Endothelial cell of umbilical vein (primary cell): ENCODE measurements at regions not wholly inside any gene's neighbourhood (a gene's known extent, or its start where the extent isn't known, plus 50 kb on each side); places are given as distances from the start of the nearest gene placed in this dataset.

Experiments used
- BruUV-seq: library from RNA; stranded (reverse); fragments of 400-500 nt; replicated peaks from 2 replicates; lab custom pipeline; 2021; lab: Mats Ljungman, UMichigan
- CTCF ChIA-PET: fragments of 300-600, 350-600 bp; sonication (Branson Sonifier 250); formaldehyde crosslinking; loops from one replicate; lab custom pipeline; 2021; ENCODE audit warnings: antibody characterized with exemption, inconsistent platforms; lab: Charles Lee
- POLR2A ChIA-PET: fragments of 300-600, 350-600 bp; sonication (Branson Sonifier 250); formaldehyde crosslinking; loops from one replicate; lab custom pipeline; 2021; ENCODE audit warnings: antibody characterized with exemption, inconsistent platforms; lab: Charles Lee
- DNase-seq: peaks from one replicate; pipeline ENCODE4 v3.0.0-alpha.2; 2011; ENCODE audit warnings: low read depth, low spot score
- FAIRE-seq: peaks from 2 replicates; lab custom pipeline; 2011; peaks lifted over from hg19 to GRCh38; lab: Jason Lieb, UNC
- H2AFZ ChIP-seq: 2 replicates; pipeline ENCODE4 v1.6.0; 2012; ENCODE audit warnings: low read depth, low read length, control low read depth, inconsistent platforms
- H3K27ac ChIP-seq: 2 replicates; pipeline ENCODE4 v1.5.1; 2011; ENCODE audit warnings: low read depth, mild to moderate bottlenecking, control low read depth, low read length, moderate library complexity; ENCODE audit not compliant: insufficient read depth
- H3K27me3 ChIP-seq, 2 experiments: 2 replicates each; pipeline versions ENCODE4 v1.6.0 to v1.6.1; 2011; ENCODE audit warnings: low read length in 2 of 2, mixed read lengths in 1 of 2; ENCODE audit not compliant: control insufficient read depth in 2 of 2, insufficient read depth in 2 of 2
- H3K36me3 ChIP-seq, 2 experiments: 2 replicates in 1 of 2; 3 replicates in 1 of 2; pipeline ENCODE4 v1.5.1; 2011; ENCODE audit warnings: low read length in 2 of 2, mild to moderate bottlenecking in 1 of 2, moderate library complexity in 1 of 2; ENCODE audit not compliant: control insufficient read depth in 2 of 2, insufficient read depth in 2 of 2; ENCODE audit errors: extremely low read depth in 1 of 2
- H3K4me1 ChIP-seq: 3 replicates; pipeline ENCODE4 v1.5.1; 2011; ENCODE audit warnings: mild to moderate bottlenecking, low read length; ENCODE audit not compliant: control insufficient read depth, insufficient read depth; ENCODE audit errors: extremely low read depth
- H3K4me2 ChIP-seq: 2 replicates; pipeline ENCODE4 v1.6.1; 2011; ENCODE audit warnings: low read length, control low read depth, mixed read lengths; ENCODE audit not compliant: insufficient read depth
- H3K4me3 ChIP-seq, 3 experiments: fragments of 200-600 bp in 1 of 3; sonication (generic), shearing (Covaris generic) in 1 of 3; replicated peaks in 1 of 3; 2 replicates each; pipeline ENCODE4 v1.5.1; 2011 to 2016; ENCODE audit warnings: control low read depth in 3 of 3, low read length in 3 of 3, mild to moderate bottlenecking in 2 of 3, inconsistent platforms in 1 of 3, low read depth in 1 of 3, moderate library complexity in 1 of 3; ENCODE audit not compliant: insufficient read depth in 1 of 3
- H3K79me2 ChIP-seq: 2 replicates; pipeline ENCODE4 v1.6.0; 2012; ENCODE audit warnings: low read length, inconsistent platforms; ENCODE audit not compliant: control insufficient read depth, insufficient read depth
- H3K9ac ChIP-seq: replicated peaks from 2 replicates; pipeline ENCODE3; 2011; ENCODE audit warnings: low read length, control low read depth; ENCODE audit not compliant: insufficient read depth; ENCODE audit errors: extremely low read depth
- H3K9me1 ChIP-seq: replicated peaks from 3 replicates; pipeline ENCODE4 v1.6.0; 2011; ENCODE audit warnings: mild to moderate bottlenecking, low read length; ENCODE audit not compliant: control insufficient read depth, insufficient read depth; ENCODE audit errors: extremely low read depth
- H3K9me3 ChIP-seq: replicated peaks from 2 replicates; pipeline ENCODE4 v1.5.1; 2012; ENCODE audit warnings: low read length, inconsistent platforms; ENCODE audit not compliant: control insufficient read depth, insufficient read depth
- H4K20me1 ChIP-seq: replicated peaks from 2 replicates; pipeline ENCODE3; 2011; ENCODE audit warnings: mild to moderate bottlenecking, low read length; ENCODE audit not compliant: control insufficient read depth, insufficient read depth; ENCODE audit errors: extremely low read depth
- EZH2 ChIP-seq: IDR thresholded peaks from 2 replicates; pipeline ENCODE4 v1.6.1; 2012; ENCODE audit warnings: borderline replicate concordance, low read depth, mild to moderate bottlenecking, moderate library complexity, low read length, inconsistent platforms; ENCODE audit not compliant: severe bottlenecking
- FOS ChIP-seq: IDR thresholded peaks from 2 replicates; pipeline ENCODE4 v1.6.1; 2011; ENCODE audit warnings: mild to moderate bottlenecking, low read length, moderate library complexity, borderline replicate concordance; ENCODE audit not compliant: insufficient read depth
- GATA2 ChIP-seq: IDR thresholded peaks from 2 replicates; pipeline ENCODE4 v1.7.0; 2011; ENCODE audit warnings: low read depth, mild to moderate bottlenecking, moderate library complexity, mixed read lengths, low read length; ENCODE audit not compliant: insufficient read length, insufficient read depth
- JUN ChIP-seq: IDR thresholded peaks from 2 replicates; pipeline ENCODE4 v1.6.1; 2011; ENCODE audit warnings: borderline replicate concordance, low read depth; ENCODE audit not compliant: insufficient read length, insufficient read depth
- MAX ChIP-seq: IDR thresholded peaks from 2 replicates; pipeline ENCODE4 v1.6.1; 2011; ENCODE audit not compliant: insufficient read depth, insufficient read length
- MYC ChIP-seq: IDR thresholded peaks from one replicate; pipeline ENCODE4 v1.6.1; 2011; ENCODE audit warnings: mild to moderate bottlenecking, low read depth, low read length
- POLR2A ChIP-seq: IDR thresholded peaks from 2 replicates; pipeline ENCODE4 v1.6.1; 2012; ENCODE audit warnings: low read depth, mild to moderate bottlenecking, control low read depth, low read length
- POLR2AphosphoS5 ChIP-seq: IDR thresholded peaks from 2 replicates; pipeline ENCODE4 v1.6.1; 2012; ENCODE audit warnings: low read depth, mild to moderate bottlenecking, control low read depth, low read length, moderate library complexity; ENCODE audit not compliant: insufficient read depth
- dilution Hi-C: fragments of 300-500 bp; cut with MboI; formaldehyde crosslinking; loops from one replicate; pipeline ENCODE4 v1.15.0; 2019; ENCODE audit warnings: low sequenced_read_pairs; ENCODE audit not compliant: extremely low pct_ligation_motif_present
- intact Hi-C: fragments of 100-400 bp; cut with micrococcal nuclease; formaldehyde crosslinking; loops from one replicate; pipeline ENCODE4 v1.10.0; 2022
- TF ChIP-seq, protein P1 (sequence below), 2 donors: IDR thresholded peaks; 1 replicate in 1 of 2; 2 replicates in 1 of 2; pipeline ENCODE4 v1.5.1; 2011; ENCODE audit warnings: low read length in 2 of 2, mild to moderate bottlenecking in 2 of 2, moderate library complexity in 2 of 2, control low read depth in 1 of 2, inconsistent platforms in 1 of 2, low read depth in 1 of 2; ENCODE audit not compliant: insufficient read depth in 1 of 2; ENCODE audit errors: extremely low read depth in 1 of 2

- H3K27me3 ChIP-seq, result no peaks in the 10 kb centered on the region
- no peak overlapping the region for H3K4me2 ChIP-seq
- H3K36me3 ChIP-seq, result no peaks in the 10 kb centered on the region
- no peaks in the 10 kb centered on the region for H3K4me1 ChIP-seq
- H3K9ac ChIP-seq, result no peak overlapping the region
- FAIRE-seq (no peak), DNase-seq (no peak)
- no peak overlapping the region for H2AFZ ChIP-seq
- H3K4me3 ChIP-seq, result no peak overlapping the region
- POLR2A ChIA-PET, result no interaction called here
- H3K27ac ChIP-seq, result no peak overlapping the region
- no peak for TF ChIP-seq JUN
- H3K9me3 ChIP-seq, result no peaks in the 10 kb centered on the region
- dilution Hi-C loops (no loop called here), intact Hi-C loops (no loop called here)
- BruUV-seq, result no TSS peak
- no peaks in the 10 kb centered on the region for H4K20me1 ChIP-seq
- CTCF ChIA-PET, result no interaction called here
- no peaks in the 10 kb centered on the region for H3K9me1 ChIP-seq
- H3K79me2 ChIP-seq, result no peaks in the 10 kb centered on the region
These were observed 262.2 kb upstream of the MGAT5 start for GRCh38 chr2:133991606-133992168.

GRCh38 chr2:133992454-133992853 is 261.4 kb upstream of the MGAT5 start:
- Histone ChIP-seq H3K9ac (no peak overlapping the region), H3K27ac (no peak overlapping the region), H3K9me1 (no peaks in the 10 kb centered on the region), H3K27me3 (no peaks in the 10 kb centered on the region), H3K36me3 (no peaks in the 10 kb centered on the region), H3K4me2 (no peak overlapping the region), H3K9me3 (no peaks in the 10 kb centered on the region), H4K20me1 (no peaks in the 10 kb centered on the region), H3K4me3 (no peak overlapping the region), H3K4me1 (no peaks in the 10 kb centered on the region), H2AFZ (no peak overlapping the region), H3K79me2 (no peaks in the 10 kb centered on the region)
- CTCF ChIA-PET, result no interaction called here
- BruUV-seq, result no TSS peak
- TF ChIP-seq JUN (no peak), GATA2 (no peak), POLR2AphosphoS5 (no peak), FOS (no peak), MAX (no peak), EZH2 (no peak), POLR2A (no peak), MYC (no peak)
- TF ChIP-seq, protein P1, sequence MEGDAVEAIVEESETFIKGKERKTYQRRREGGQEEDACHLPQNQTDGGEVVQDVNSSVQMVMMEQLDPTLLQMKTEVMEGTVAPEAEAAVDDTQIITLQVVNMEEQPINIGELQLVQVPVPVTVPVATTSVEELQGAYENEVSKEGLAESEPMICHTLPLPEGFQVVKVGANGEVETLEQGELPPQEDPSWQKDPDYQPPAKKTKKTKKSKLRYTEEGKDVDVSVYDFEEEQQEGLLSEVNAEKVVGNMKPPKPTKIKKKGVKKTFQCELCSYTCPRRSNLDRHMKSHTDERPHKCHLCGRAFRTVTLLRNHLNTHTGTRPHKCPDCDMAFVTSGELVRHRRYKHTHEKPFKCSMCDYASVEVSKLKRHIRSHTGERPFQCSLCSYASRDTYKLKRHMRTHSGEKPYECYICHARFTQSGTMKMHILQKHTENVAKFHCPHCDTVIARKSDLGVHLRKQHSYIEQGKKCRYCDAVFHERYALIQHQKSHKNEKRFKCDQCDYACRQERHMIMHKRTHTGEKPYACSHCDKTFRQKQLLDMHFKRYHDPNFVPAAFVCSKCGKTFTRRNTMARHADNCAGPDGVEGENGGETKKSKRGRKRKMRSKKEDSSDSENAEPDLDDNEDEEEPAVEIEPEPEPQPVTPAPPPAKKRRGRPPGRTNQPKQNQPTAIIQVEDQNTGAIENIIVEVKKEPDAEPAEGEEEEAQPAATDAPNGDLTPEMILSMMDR (IDR thresholded peaks at IDR 0.05; ENCODE audit: extremely low read depth in 1 of 2, insufficient read depth in 1 of 2, low read depth in 1 of 2, low read length in 2 of 2), result no peak
- POLR2A ChIA-PET, result no interaction called here
- intact Hi-C loops, result no loop called here
- no peak for FAIRE-seq
- dilution Hi-C loops, result no loop called here
- DNase-seq, result no peak
